SK-N-MC (cell line): ENCODE measurements at regions not wholly inside any gene's neighbourhood (a gene's known extent, or its start where the extent isn't known, plus 50 kb on each side); places are given as distances from the start of the nearest gene placed in this dataset.

Experiments used
- EZH2 ChIP-seq: fragments of 200-600 bp; sonication (generic); IDR thresholded peaks from one replicate; pipeline ENCODE4 v1.6.1; 2017; ENCODE audit warnings: antibody characterized with exemption
- POLR2AphosphoS5 ChIP-seq: IDR thresholded peaks from 2 replicates; pipeline ENCODE4 v1.6.1; 2012; ENCODE audit warnings: mild to moderate bottlenecking, low read depth, low read length, borderline replicate concordance

DNA sequence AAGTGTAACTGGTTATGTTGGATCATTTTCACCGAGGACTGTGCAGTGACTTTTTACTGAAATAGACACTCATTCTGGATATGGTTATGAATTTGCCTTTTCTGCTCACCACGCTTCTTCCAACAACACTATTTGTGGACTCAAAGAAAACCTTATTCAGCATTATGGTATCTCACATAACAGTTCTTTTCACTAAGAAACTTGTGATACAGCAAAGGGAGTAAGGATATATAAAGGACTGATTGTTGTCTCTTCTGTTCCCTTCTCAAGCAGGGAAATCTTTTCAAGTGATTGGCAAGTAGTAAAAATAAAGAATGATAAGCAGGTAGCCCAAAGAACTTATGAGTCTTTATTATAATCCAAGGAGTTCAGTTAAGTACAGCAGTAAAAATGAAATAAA, 131.5 kb upstream of the SV2C start:
- TF ChIP-seq POLR2AphosphoS5 (no peak), EZH2 (no peak)
